ENCODE measurements at regions not wholly inside any gene's neighbourhood (a gene's known extent, or its start where the extent isn't known, plus 50 kb on each side); places are given as distances from the start of the nearest gene placed in this dataset.

GRCh38 chr13:44274771-44275205 lies 98.8 kb upstream of the SERP2 start:
- ATAC-seq (no peak), DNase-seq (ENCODE audit: low spot score) (no peak), FAIRE-seq (no peak)
- intact Hi-C loops (cut with micrococcal nuclease; ENCODE audit: unreplicated experiment) = no loop called here
- Histone ChIP-seq H2AFZ (ENCODE audit: low read length) (no peak overlapping the region), H3K36me3 (replicated peaks in 1 of 2; ENCODE audit: control insufficient read depth in 1 of 2, insufficient read depth in 2 of 2, low read length in 2 of 2) (no peaks in the 10 kb centered on the region), H3K27ac (ENCODE audit: extremely low read length, insufficient read depth, low read length) (no peak overlapping the region), H4K20me1 (ENCODE audit: insufficient read depth, low read length) (no peaks in the 10 kb centered on the region), H3K79me2 (ENCODE audit: insufficient read depth, low read length) (no peaks in the 10 kb centered on the region), H3K4me3 (replicated peaks in 1 of 3; ENCODE audit: insufficient read depth in 1 of 3, low read depth in 2 of 3, low read length in 3 of 3) (no peak overlapping the region), H3K4me2 (ENCODE audit: low read depth, low read length) (peak overlapping the region; percentile 41), H3K4me1 (ENCODE audit: insufficient read depth, low read length) (peaks cover 30% of the 10 kb centered on the region; the same call in 1 of the 2 replicates), H3K9ac (ENCODE audit: insufficient read depth, low read depth, low read length) (no peak overlapping the region), H3K27me3 (ENCODE audit: control insufficient read depth in 1 of 2, insufficient read depth in 2 of 2, low read length in 2 of 2) (no peaks in the 10 kb centered on the region), H3K9me3 (ENCODE audit: low read length) (no peaks in the 10 kb centered on the region)
- BruUV-seq (replicated peaks) = no TSS peak
- in situ Hi-C loops (cut with HindIII; ENCODE audit: extremely low pct_ligation_motif_present, low pct_unique_long_range_greater_than_20kb) = no loop called here
- WGBS (ENCODE audit: low lambda C conversion rate) = 67% methylated on average over 2 of the region's 2 CpGs
- ChIA-PET CTCF (ENCODE audit: low intra/inter-chr PET ratio, low total read pairs) (no interaction called here), POLR2A (interaction anchor here (1.0 to 1.2 kb wide), 2 partner anchors 160 to 162 kb away, joined by 3 to 5 read pairs; no protein-coding TSS in a partner anchor)
- TF ChIP-seq REPIN1 (CRISPR knock-in tag; IDR thresholded peaks at IDR 0.05; ENCODE audit: borderline replicate concordance, low read depth) (no peak), NR3C1 (CRISPR knock-in tag; IDR thresholded peaks at IDR 0.05) (no peak), HNF1A (IDR thresholded peaks at IDR 0.05; ENCODE audit: low read depth) (no peak), HNF1A (CRISPR knock-in tag; IDR thresholded peaks at IDR 0.05; ENCODE audit: borderline replicate concordance) (no peak), ZNF333 (CRISPR knock-in tag; IDR thresholded peaks at IDR 0.05; ENCODE audit: borderline replicate concordance) (no peak), HDAC6 (IDR thresholded peaks at IDR 0.05; ENCODE audit: low read depth, low read length) (no peak), HINFP (CRISPR knock-in tag; IDR thresholded peaks at IDR 0.05; ENCODE audit: low read depth) (no peak), GMEB2 (CRISPR knock-in tag; IDR thresholded peaks at IDR 0.05; ENCODE audit: low read depth) (no peak), DDIT3 (CRISPR knock-in tag; IDR thresholded peaks at IDR 0.05) (no peak), ZNF44 (CRISPR knock-in tag; IDR thresholded peaks at IDR 0.05) (no peak), ZNF34 (CRISPR knock-in tag; IDR thresholded peaks at IDR 0.05; ENCODE audit: borderline replicate concordance) (no peak), ZKSCAN8 (CRISPR knock-in tag; IDR thresholded peaks at IDR 0.05; ENCODE audit: borderline replicate concordance) (no peak), RARA (CRISPR knock-in tag; IDR thresholded peaks at IDR 0.05) (no peak)
